Nephron progenitor cell (in vitro differentiated cells): ENCODE measurements at regions not wholly inside any gene's neighbourhood (a gene's known extent, or its start where the extent isn't known, plus 50 kb on each side); places are given as distances from the start of the nearest gene placed in this dataset.

Source experiments
- DNase-seq: peaks from one replicate; pipeline ENCODE4 v3.0.0; 2021
- H3K27ac Mint-ChIP-seq: 2 replicates; pipeline ENCODE4 v1.8.0; 2021; ENCODE audit warnings: mild to moderate bottlenecking, moderate library complexity, mixed read lengths
- H3K27me3 Mint-ChIP-seq: 2 replicates; pipeline ENCODE4 v1.8.0; 2021; ENCODE audit warnings: mild to moderate bottlenecking, low read depth, mixed read lengths; ENCODE audit not compliant: poor library complexity
- H3K36me3 Mint-ChIP-seq: 2 replicates; pipeline ENCODE4 v1.8.0; 2021; ENCODE audit warnings: low read depth, mixed read lengths
- H3K4me1 Mint-ChIP-seq: 2 replicates; pipeline ENCODE4 v1.8.0; 2021; ENCODE audit warnings: mixed read lengths
- H3K4me3 Mint-ChIP-seq: 2 replicates; pipeline ENCODE4 v1.8.0; 2021; ENCODE audit warnings: mild to moderate bottlenecking, moderate library complexity, mixed read lengths
- H3K9me3 Mint-ChIP-seq: 2 replicates; pipeline ENCODE4 v1.8.0; 2021; ENCODE audit warnings: mild to moderate bottlenecking, moderate library complexity, mixed read lengths
- TF ChIP-seq, protein P1 (sequence below): fragments of 200-600 bp; sonication (generic); IDR thresholded peaks from 2 replicates; pipeline ENCODE4 v1.5.0; 2021; ENCODE audit warnings: antibody characterized with exemption

DNA sequence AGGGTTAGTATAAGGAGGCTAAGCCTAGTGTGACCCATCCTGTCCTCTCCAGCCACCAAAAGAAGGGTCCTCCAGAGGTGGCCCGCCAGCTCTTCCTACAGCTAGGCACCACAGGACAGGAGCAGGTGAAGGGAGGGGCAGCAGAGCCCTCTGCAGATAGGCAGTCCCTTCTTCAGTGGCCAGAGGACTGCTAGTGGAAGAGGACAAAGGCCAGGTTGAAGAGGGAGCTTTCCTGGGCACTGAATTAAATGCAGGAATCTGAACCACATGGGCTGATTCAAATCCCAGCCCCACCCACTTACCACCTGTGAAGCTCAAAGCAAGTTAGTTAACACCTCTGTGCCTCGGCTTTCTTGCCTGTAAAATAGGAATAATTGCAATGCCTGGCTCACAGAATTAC is 409.5 kb downstream of the NXPE2 start:
- TF ChIP-seq, protein P1, sequence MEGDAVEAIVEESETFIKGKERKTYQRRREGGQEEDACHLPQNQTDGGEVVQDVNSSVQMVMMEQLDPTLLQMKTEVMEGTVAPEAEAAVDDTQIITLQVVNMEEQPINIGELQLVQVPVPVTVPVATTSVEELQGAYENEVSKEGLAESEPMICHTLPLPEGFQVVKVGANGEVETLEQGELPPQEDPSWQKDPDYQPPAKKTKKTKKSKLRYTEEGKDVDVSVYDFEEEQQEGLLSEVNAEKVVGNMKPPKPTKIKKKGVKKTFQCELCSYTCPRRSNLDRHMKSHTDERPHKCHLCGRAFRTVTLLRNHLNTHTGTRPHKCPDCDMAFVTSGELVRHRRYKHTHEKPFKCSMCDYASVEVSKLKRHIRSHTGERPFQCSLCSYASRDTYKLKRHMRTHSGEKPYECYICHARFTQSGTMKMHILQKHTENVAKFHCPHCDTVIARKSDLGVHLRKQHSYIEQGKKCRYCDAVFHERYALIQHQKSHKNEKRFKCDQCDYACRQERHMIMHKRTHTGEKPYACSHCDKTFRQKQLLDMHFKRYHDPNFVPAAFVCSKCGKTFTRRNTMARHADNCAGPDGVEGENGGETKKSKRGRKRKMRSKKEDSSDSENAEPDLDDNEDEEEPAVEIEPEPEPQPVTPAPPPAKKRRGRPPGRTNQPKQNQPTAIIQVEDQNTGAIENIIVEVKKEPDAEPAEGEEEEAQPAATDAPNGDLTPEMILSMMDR: no peak
- no peak for DNase-seq
- peaks cover 6% of the 10 kb centered on the region for H3K27me3 Mint-ChIP-seq
- no peaks in the 10 kb centered on the region for H3K9me3 Mint-ChIP-seq
- peaks cover 28% of the 10 kb centered on the region for H3K4me1 Mint-ChIP-seq
- no peaks in the 10 kb centered on the region for H3K36me3 Mint-ChIP-seq
- no peak overlapping the region for H3K4me3 Mint-ChIP-seq
- no peak overlapping the region for H3K27ac Mint-ChIP-seq

DNA sequence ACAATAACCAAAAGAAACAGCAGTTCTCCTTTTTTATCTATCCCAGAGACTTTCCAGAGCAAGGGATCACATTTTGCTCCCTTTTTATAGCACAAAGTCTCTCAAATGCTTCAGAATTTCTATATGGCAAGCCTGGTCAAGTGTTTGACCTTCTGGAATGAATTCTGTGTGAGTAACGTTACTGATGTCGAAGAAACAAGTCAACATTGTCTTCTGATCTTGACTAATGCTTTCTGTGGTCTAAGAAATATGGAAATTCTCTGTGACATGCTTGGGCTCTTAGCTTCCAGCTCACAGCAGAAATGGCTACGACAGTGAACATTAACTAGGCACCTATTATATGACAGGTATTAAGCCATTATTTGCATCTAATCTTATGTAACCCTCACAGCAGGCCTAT is 411.7 kb downstream of the CADM1 start:
- Mint-ChIP-seq H3K9me3 (no peaks in the 10 kb centered on the region), H3K4me3 (no peak overlapping the region), H3K4me1 (peaks cover 23% of the 10 kb centered on the region), H3K27me3 (peaks cover 20% of the 10 kb centered on the region), H3K27ac (no peak overlapping the region), H3K36me3 (no peaks in the 10 kb centered on the region)
- TF ChIP-seq, protein P1: no peak
- DNase-seq: no peak

DNA sequence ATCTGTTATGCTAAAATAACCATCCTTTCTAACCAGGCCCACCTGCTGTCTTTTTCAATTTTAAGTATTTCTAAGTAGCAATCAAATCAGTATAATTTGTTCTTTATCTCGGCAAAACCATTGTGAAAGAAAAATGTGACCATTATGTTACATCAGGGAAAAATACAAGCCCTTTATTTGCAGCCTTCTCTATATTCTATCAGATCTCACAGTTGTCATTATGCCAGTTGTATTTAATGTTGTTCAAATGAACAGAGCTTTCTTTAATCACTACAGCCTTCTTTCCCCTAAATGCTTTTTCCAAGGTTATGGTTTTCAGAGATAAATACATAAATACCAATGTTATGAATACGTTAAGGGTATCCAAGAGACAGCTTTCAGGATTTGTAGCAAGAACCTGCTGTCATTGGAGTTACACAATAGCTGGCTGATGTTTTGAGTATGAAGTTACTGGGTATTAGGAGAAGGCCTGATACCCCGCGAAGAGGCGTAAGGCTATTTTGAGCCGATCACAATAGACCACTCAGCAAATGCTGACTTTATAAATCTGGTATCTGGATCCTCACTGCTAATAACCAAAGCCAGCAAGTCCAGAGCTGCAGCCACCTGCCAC is 406.3 kb downstream of the CADM1 start:
- peaks cover 23% of the 10 kb centered on the region for H3K4me1 Mint-ChIP-seq
- DNase-seq: no peak
- H3K27me3 Mint-ChIP-seq: peaks cover 21% of the 10 kb centered on the region
- H3K9me3 Mint-ChIP-seq: no peaks in the 10 kb centered on the region
- TF ChIP-seq, protein P1: no peak
- no peaks in the 10 kb centered on the region for H3K36me3 Mint-ChIP-seq
- H3K27ac Mint-ChIP-seq: no peak overlapping the region
- no peak overlapping the region for H3K4me3 Mint-ChIP-seq

DNA sequence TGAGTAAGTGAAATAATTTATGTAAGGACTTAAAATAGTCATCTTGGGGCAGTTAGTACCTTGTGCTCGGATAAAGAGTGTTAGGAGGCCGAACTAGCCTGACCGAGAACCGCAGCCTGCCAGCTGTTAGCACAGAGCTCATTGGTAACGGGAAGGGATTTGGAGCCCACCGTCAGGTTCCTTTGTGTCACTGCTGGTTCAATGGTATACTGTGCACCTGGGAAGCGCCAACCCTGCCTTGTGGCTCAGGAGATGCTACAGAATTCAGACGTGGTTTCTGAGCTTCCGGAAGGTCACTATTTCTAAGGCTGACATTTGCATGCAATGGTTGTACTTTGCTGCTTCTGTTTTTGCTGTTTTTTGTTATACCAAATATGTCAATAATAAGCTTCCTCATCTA is 403.5 kb downstream of the CADM1 start:
- no peaks in the 10 kb centered on the region for H3K36me3 Mint-ChIP-seq
- no peak for DNase-seq
- no peaks in the 10 kb centered on the region for H3K9me3 Mint-ChIP-seq
- no peaks in the 10 kb centered on the region for H3K4me1 Mint-ChIP-seq
- H3K27ac Mint-ChIP-seq: no peak overlapping the region
- TF ChIP-seq, protein P1: no peak
- peaks cover 12% of the 10 kb centered on the region for H3K27me3 Mint-ChIP-seq
- no peak overlapping the region for H3K4me3 Mint-ChIP-seq

DNA sequence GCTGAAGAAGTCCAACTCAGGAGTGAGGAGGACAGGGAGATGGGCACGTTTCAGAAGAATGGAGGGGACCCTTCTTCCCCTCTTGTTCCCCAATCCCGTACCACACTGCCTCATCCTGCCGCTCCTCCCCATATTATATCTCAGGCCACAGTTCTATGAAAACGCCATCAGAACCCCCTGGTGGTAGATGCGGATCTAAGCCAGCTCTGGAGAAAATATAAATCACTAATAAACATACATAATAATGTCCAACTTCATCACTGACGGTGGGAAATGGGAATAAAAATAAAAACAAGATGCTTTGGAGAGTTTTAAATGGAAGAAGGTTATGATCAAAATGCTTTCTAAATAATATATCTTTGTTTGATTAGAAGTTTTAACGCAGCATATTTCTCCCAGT is 400.3 kb downstream of the CADM1 start:
- peaks cover 6% of the 10 kb centered on the region for H3K27me3 Mint-ChIP-seq
- no peak overlapping the region for H3K4me3 Mint-ChIP-seq
- no peaks in the 10 kb centered on the region for H3K9me3 Mint-ChIP-seq
- no peak overlapping the region for H3K27ac Mint-ChIP-seq
- peaks cover 17% of the 10 kb centered on the region for H3K4me1 Mint-ChIP-seq
- no peaks in the 10 kb centered on the region for H3K36me3 Mint-ChIP-seq
- TF ChIP-seq, protein P1: peak; percentile 11
- no peak for DNase-seq

DNA sequence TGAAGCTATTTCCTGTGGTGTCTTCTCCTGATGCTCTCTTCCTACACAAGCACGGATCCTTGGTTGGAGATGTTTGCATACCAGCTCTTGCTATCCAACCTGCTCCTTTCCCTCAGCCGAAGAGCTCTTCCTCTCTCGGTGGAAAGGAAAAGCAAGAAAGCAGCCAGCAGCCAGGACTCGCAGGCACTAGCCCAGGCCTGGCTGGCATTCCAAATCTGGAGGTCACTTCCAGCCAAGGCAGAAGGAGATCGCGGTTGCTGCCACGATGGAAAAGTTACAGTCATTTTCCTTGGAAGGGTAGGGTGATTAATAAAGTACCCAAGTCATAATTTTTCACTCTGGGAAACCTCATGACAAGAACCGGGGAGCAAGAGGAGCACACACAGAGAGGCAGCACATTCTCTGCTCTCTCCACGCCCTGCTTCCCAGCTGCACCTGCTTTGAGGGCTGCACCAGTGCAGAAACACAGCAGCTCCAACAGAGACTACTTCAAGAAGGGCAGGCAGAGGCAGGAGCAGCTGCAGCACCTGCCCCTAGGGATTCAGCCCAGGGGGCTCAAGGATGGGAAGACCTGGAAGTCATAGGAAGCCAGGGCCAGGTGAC is 399.3 kb downstream of the CADM1 start:
- Mint-ChIP-seq H3K27me3 (peaks cover 6% of the 10 kb centered on the region), H3K4me1 (peaks cover 17% of the 10 kb centered on the region), H3K27ac (no peak overlapping the region), H3K4me3 (no peak overlapping the region), H3K9me3 (no peaks in the 10 kb centered on the region), H3K36me3 (no peaks in the 10 kb centered on the region)
- DNase-seq: no peak
- TF ChIP-seq, protein P1: no peak
